ENCODE measurements at regions not wholly inside any gene's neighbourhood (a gene's known extent, or its start where the extent isn't known, plus 50 kb on each side); places are given as distances from the start of the nearest gene placed in this dataset.

DNA sequence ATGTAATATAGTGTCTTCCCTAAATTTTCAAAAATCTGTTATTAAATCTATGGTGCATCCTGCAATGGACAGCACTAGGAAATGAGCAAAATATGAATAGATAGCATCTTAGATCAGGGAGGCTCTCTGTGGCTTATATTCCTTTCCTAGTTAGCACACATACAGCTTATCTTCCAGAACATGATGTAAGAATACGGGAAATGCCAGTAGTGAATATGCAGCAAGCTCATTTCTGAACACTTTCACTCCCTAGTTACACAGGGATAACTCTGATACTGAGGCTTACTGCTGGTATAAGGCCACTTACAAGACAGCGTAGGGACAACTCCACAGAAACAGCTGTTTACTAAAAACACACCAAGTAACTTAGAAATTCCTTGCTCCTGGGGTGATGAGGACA lies 297.3 kb upstream of the SMARCA2 start:
- TF ChIP-seq CTCF (IDR thresholded peaks at IDR 0.05) (no peak), POLR2A (IDR thresholded peaks at IDR 0.05) (no peak), POLR2AphosphoS5 (IDR thresholded peaks at IDR 0.05) (no peak), EP300 (IDR thresholded peaks at IDR 0.05; ENCODE audit: low read depth) (no peak)
- no peaks in the 10 kb centered on the region for H3K27me3 ChIP-seq
- H3K4me3 ChIP-seq = no peak overlapping the region
- H3K27ac ChIP-seq = no peak overlapping the region
- no peaks in the 10 kb centered on the region for H3K9me3 ChIP-seq
- in situ Hi-C loops (cut with MboI; ENCODE audit: low pct_ligation_motif_present in 1 of 4, low pct_unique_long_range_greater_than_20kb in 1 of 4, low sequenced_read_pairs in 3 of 4) (loop anchor here in 2 of 4 donors (25.0 kb wide), 1 partner anchor 369 kb away; no protein-coding TSS in a partner anchor), intact Hi-C loops (cut with DNase I; ENCODE audit: low total_unique reads) (no loop called here)
- H3K36me3 ChIP-seq = no peaks in the 10 kb centered on the region
- DNase-seq = no peak
- WGBS, 2 donors (ENCODE audit: low coverage in 1 of 2) = 43 to 50% methylated on average over 2 of the region's 2 CpGs
- no peaks in the 10 kb centered on the region for H3K4me1 ChIP-seq

DNA sequence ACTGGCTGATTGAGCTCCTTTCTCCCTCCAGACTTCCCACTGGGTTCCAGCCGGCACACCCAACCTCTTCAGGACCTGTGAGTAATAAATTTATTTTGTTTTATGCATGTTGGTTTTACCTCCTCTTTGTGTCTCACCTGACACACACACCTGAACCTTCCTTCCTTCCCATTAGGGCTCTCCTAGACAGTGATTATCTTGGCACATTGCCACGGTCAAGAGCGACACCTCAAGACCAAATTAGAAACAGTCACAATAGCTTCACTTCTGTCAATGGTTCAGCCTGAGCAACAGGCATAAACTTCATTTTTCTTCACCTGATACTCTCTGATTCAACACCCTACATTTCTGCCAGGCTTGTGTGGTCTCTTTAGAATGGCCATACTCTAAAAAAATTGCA lies 296.3 kb upstream of the SMARCA2 start:
- Histone ChIP-seq H3K4me3 (no peak overlapping the region), H3K9me3 (no peaks in the 10 kb centered on the region), H3K36me3 (no peaks in the 10 kb centered on the region), H3K4me1 (no peaks in the 10 kb centered on the region), H3K27ac (no peak overlapping the region), H3K27me3 (no peaks in the 10 kb centered on the region)
- no peak for DNase-seq
- WGBS, 2 donors (ENCODE audit: low coverage in 1 of 2) = 56 to 80% methylated on average over 1 to 3 of the region's 3 CpGs
- TF ChIP-seq POLR2A (IDR thresholded peaks at IDR 0.05) = no peak
- no peak for TF ChIP-seq EP300 (IDR thresholded peaks at IDR 0.05; ENCODE audit: low read depth)
- TF ChIP-seq CTCF (IDR thresholded peaks at IDR 0.05) = no peak
- TF ChIP-seq POLR2AphosphoS5 (IDR thresholded peaks at IDR 0.05) = no peak
- intact Hi-C loops (cut with DNase I; ENCODE audit: low total_unique reads) = no loop called here
- in situ Hi-C loops (cut with MboI; ENCODE audit: low pct_ligation_motif_present in 1 of 4, low pct_unique_long_range_greater_than_20kb in 1 of 4, low sequenced_read_pairs in 3 of 4) = loop anchor here in 2 of 4 donors (25.0 kb wide), 1 partner anchor 368 kb away; no protein-coding TSS in a partner anchor

DNA sequence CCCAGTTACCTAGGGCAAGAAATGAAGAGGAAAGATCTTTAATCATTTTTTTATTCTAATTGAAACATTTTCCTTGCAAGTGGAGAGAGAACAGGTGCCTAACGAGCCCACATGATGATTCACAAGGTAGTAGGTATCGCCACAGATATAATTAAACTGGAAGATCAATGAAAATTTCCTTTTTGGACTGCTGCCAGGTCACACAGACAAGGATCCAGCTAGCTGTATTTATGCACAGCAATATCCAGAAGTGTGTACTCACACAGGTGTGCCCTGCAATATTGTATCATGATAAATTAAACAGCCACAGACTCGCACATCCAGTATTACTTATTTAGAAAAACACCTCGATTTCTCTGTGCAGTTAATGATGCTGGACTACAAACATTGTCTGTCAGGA lies 294.0 kb upstream of the SMARCA2 start:
- intact Hi-C loops (cut with DNase I; ENCODE audit: low total_unique reads) (no loop called here), in situ Hi-C loops (cut with MboI; ENCODE audit: low pct_ligation_motif_present in 1 of 4, low pct_unique_long_range_greater_than_20kb in 1 of 4, low sequenced_read_pairs in 3 of 4) (loop anchor here in 2 of 4 donors (25.0 kb wide), 1 partner anchor 366 kb away; no protein-coding TSS in a partner anchor)
- no peak overlapping the region for H3K4me3 ChIP-seq
- no peaks in the 10 kb centered on the region for H3K36me3 ChIP-seq
- H3K4me1 ChIP-seq = no peaks in the 10 kb centered on the region
- H3K27ac ChIP-seq = no peak overlapping the region
- WGBS, 2 donors (ENCODE audit: low coverage in 1 of 2) = 30 to 41% methylated on average over 4 of the region's 4 CpGs
- H3K9me3 ChIP-seq = no peaks in the 10 kb centered on the region
- no peak for DNase-seq
- TF ChIP-seq CTCF (IDR thresholded peaks at IDR 0.05) = no peak
- no peak for TF ChIP-seq POLR2A (IDR thresholded peaks at IDR 0.05)
- TF ChIP-seq EP300 (IDR thresholded peaks at IDR 0.05; ENCODE audit: low read depth) = no peak
- TF ChIP-seq POLR2AphosphoS5 (IDR thresholded peaks at IDR 0.05) = no peak
- no peaks in the 10 kb centered on the region for H3K27me3 ChIP-seq

DNA sequence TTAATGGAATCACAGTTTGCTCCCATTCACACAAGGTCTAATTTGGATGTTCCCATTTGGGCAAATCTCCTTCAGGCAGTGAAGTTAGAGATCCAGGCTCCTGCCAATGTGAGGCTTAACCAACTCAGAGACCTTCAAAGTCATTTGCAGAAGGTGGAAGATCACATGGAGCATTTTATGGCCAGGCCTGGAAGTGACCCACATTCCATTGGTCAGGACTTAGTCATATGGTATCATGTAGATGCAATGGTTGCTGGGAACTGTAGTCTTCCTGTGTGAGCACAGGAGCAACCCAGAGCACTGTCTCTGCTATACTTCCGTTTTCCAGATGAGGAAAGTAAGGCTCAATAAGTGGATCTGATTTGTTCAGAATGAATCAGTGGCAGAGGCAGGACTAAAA lies 292.7 kb upstream of the SMARCA2 start:
- TF ChIP-seq CTCF (IDR thresholded peaks at IDR 0.05) (no peak), EP300 (IDR thresholded peaks at IDR 0.05; ENCODE audit: low read depth) (no peak), POLR2AphosphoS5 (IDR thresholded peaks at IDR 0.05) (no peak), POLR2A (IDR thresholded peaks at IDR 0.05) (no peak)
- no peak overlapping the region for H3K27ac ChIP-seq
- H3K36me3 ChIP-seq = no peaks in the 10 kb centered on the region
- no peaks in the 10 kb centered on the region for H3K9me3 ChIP-seq
- in situ Hi-C loops (cut with MboI; ENCODE audit: low pct_ligation_motif_present in 1 of 4, low pct_unique_long_range_greater_than_20kb in 1 of 4, low sequenced_read_pairs in 3 of 4) (loop anchor here in 2 of 4 donors (25.0 kb wide), 1 partner anchor 365 kb away; no protein-coding TSS in a partner anchor), intact Hi-C loops (cut with DNase I; ENCODE audit: low total_unique reads) (no loop called here)
- WGBS, 2 donors (ENCODE audit: low coverage in 1 of 2) = 59% methylated on average over 1 of the region's 1 CpG; no CpG with 5 or more reads in 1 of the 2 donors
- no peak overlapping the region for H3K4me3 ChIP-seq
- H3K27me3 ChIP-seq = no peaks in the 10 kb centered on the region
- H3K4me1 ChIP-seq = no peaks in the 10 kb centered on the region
- no peak for DNase-seq

Data from transverse colon (tissue), 4 donors.